Natural killer cell (primary cell): ENCODE measurements at regions not wholly inside any gene's neighbourhood (a gene's known extent, or its start where the extent isn't known, plus 50 kb on each side); places are given as distances from the start of the nearest gene placed in this dataset.

Source experiments
- ATAC-seq, 3 donors: fragments of 150-1000 bp in 2 of 3; fragments of 200-7000 bp in 1 of 3; cut with Tn5 transposase; 1 replicate in 1 of 3; 2 replicates in 2 of 3; pipeline ENCODE4 v1.10.0; 2021; ENCODE audit warnings: mild to moderate bottlenecking in 2 of 3, moderate library complexity in 2 of 3
- DNase-seq, 2 donors: peaks; one replicate each; pipeline versions ENCODE4 v3.0.0 to v3.0.0-alpha.2; 2013 to 2021; ENCODE audit warnings: mixed read lengths in 1 of 2
- H3K27ac ChIP-seq: one replicate; pipeline ENCODE4 v1.5.1; 2013; ENCODE audit warnings: mild to moderate bottlenecking, low read length
- H3K27me3 ChIP-seq: one replicate; pipeline ENCODE4 v1.6.1; 2013; ENCODE audit warnings: low read length; ENCODE audit not compliant: control insufficient read depth, insufficient read depth
- H3K36me3 ChIP-seq: one replicate; pipeline ENCODE4 v1.6.1; 2013; ENCODE audit warnings: low read length; ENCODE audit not compliant: control insufficient read depth, insufficient read depth
- H3K4me1 ChIP-seq: one replicate; pipeline ENCODE4 v1.6.1; 2013; ENCODE audit warnings: low read length; ENCODE audit not compliant: control insufficient read depth, insufficient read depth
- H3K4me3 ChIP-seq: one replicate; pipeline ENCODE4 v1.5.1; 2013; ENCODE audit warnings: low read length
- H3K9me3 ChIP-seq: one replicate; pipeline ENCODE4 v1.6.1; 2013; ENCODE audit warnings: low read length; ENCODE audit not compliant: control insufficient read depth, insufficient read depth
- H3K27ac Mint-ChIP-seq, 2 donors: one replicate each; pipeline ENCODE4 v1.8.0; 2022; ENCODE audit warnings: mild to moderate bottlenecking in 2 of 2, mixed read lengths in 2 of 2, moderate library complexity in 1 of 2
- H3K27me3 Mint-ChIP-seq, 2 donors: one replicate each; pipeline ENCODE4 v1.8.0; 2022; ENCODE audit warnings: low read depth in 2 of 2, mixed read lengths in 2 of 2
- H3K36me3 Mint-ChIP-seq: one replicate; pipeline ENCODE4 v1.8.0; 2022; ENCODE audit warnings: mixed read lengths
- H3K4me1 Mint-ChIP-seq, 2 donors: one replicate each; pipeline ENCODE4 v1.8.0; 2022; ENCODE audit warnings: mixed read lengths in 2 of 2
- H3K4me3 Mint-ChIP-seq: one replicate; pipeline ENCODE4 v1.8.0; 2022; ENCODE audit warnings: mild to moderate bottlenecking, moderate library complexity, mixed read lengths
- H3K9me3 Mint-ChIP-seq, 2 donors: one replicate each; pipeline ENCODE4 v1.8.0; 2022; ENCODE audit warnings: mixed read lengths in 2 of 2
- WGBS: methylation state at CpG from one replicate; pipeline ENCODE4 v1.1.7; 2013; ENCODE audit warnings: missing lambda C conversion rate; ENCODE audit not compliant: insufficient coverage; 5-methylcytosine and 5-hydroxymethylcytosine counted together
- intact Hi-C: fragments of 100-400 bp; cut with micrococcal nuclease; formaldehyde crosslinking; loops from one replicate; pipeline ENCODE4 v1.14.2; 2022
- TF ChIP-seq, protein P1 (sequence below): fragments of 200-600 bp; IDR thresholded peaks from one replicate; pipeline ENCODE4 v1.8.0; 2022; ENCODE audit warnings: antibody characterized with exemption

GRCh38 chr3:30313840-30314239, 292.6 kb upstream of the TGFBR2 start:
- Histone ChIP-seq H3K36me3 (no peaks in the 10 kb centered on the region), H3K9me3 (no peaks in the 10 kb centered on the region), H3K4me1 (no peaks in the 10 kb centered on the region), H3K4me3 (no peak overlapping the region), H3K27me3 (no peaks in the 10 kb centered on the region), H3K27ac (no peak overlapping the region)
- Mint-ChIP-seq H3K27ac (no peak overlapping the region), H3K4me3 (no peak overlapping the region), H3K36me3 (no peaks in the 10 kb centered on the region), H3K9me3 (no peaks in the 10 kb centered on the region), H3K4me1 (no peaks in the 10 kb centered on the region), H3K27me3 (no peaks in the 10 kb centered on the region)
- WGBS = 93% methylated on average over 2 of the region's 2 CpGs
- DNase-seq = no peak
- ATAC-seq = no peak
- TF ChIP-seq, protein P1, sequence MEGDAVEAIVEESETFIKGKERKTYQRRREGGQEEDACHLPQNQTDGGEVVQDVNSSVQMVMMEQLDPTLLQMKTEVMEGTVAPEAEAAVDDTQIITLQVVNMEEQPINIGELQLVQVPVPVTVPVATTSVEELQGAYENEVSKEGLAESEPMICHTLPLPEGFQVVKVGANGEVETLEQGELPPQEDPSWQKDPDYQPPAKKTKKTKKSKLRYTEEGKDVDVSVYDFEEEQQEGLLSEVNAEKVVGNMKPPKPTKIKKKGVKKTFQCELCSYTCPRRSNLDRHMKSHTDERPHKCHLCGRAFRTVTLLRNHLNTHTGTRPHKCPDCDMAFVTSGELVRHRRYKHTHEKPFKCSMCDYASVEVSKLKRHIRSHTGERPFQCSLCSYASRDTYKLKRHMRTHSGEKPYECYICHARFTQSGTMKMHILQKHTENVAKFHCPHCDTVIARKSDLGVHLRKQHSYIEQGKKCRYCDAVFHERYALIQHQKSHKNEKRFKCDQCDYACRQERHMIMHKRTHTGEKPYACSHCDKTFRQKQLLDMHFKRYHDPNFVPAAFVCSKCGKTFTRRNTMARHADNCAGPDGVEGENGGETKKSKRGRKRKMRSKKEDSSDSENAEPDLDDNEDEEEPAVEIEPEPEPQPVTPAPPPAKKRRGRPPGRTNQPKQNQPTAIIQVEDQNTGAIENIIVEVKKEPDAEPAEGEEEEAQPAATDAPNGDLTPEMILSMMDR = no peak
- intact Hi-C loops = no loop called here

GRCh38 chr3:30314757-30315325, 291.6 kb upstream of the TGFBR2 start:
- Histone ChIP-seq H3K27ac (no peak overlapping the region), H3K4me3 (no peak overlapping the region), H3K4me1 (no peaks in the 10 kb centered on the region), H3K36me3 (no peaks in the 10 kb centered on the region), H3K27me3 (no peaks in the 10 kb centered on the region), H3K9me3 (no peaks in the 10 kb centered on the region)
- WGBS = 98% methylated on average over 2 of the region's 3 CpGs
- Mint-ChIP-seq H3K4me1 (peaks cover 5% of the 10 kb centered on the region in 2 donors), H3K36me3 (no peaks in the 10 kb centered on the region), H3K27ac (no peak overlapping the region), H3K9me3 (no peaks in the 10 kb centered on the region), H3K27me3 (no peaks in the 10 kb centered on the region), H3K4me3 (no peak overlapping the region)
- TF ChIP-seq, protein P1 = no peak
- ATAC-seq (no peak), DNase-seq (no peak)
- intact Hi-C loops = no loop called here

DNA sequence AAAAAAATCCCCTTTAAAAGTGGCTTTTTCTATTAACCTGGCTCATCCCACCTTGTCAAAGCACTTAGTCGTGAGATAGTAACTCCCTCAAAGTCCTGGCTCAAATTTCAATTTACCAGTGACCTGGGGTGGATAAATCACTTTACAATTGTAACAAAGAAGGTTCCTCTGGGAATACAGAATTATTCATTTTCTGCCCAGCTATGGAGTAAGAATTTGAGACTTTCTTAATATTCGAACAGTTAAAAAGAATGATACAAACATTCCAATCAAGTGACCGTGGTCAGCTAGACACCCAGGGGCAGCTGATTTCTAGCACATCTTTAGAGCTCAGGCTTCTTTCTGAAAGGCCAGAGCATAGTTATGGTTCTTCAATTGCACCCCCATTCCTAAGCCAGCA, 291.0 kb upstream of the TGFBR2 start:
- Histone ChIP-seq H3K9me3 (no peaks in the 10 kb centered on the region), H3K36me3 (no peaks in the 10 kb centered on the region), H3K27me3 (no peaks in the 10 kb centered on the region), H3K4me1 (no peaks in the 10 kb centered on the region), H3K4me3 (no peak overlapping the region), H3K27ac (no peak overlapping the region)
- Mint-ChIP-seq H3K4me1 (peaks cover 10 to 11% of the 10 kb centered on the region in 2 donors), H3K27me3 (no peaks in the 10 kb centered on the region), H3K27ac (no peak overlapping the region), H3K4me3 (no peak overlapping the region), H3K36me3 (no peaks in the 10 kb centered on the region), H3K9me3 (no peaks in the 10 kb centered on the region)
- intact Hi-C loops = no loop called here
- DNase-seq (no peak), ATAC-seq (no peak)
- 97% methylated on average over 2 of the region's 3 CpGs for WGBS
- TF ChIP-seq, protein P1 = no peak

DNA sequence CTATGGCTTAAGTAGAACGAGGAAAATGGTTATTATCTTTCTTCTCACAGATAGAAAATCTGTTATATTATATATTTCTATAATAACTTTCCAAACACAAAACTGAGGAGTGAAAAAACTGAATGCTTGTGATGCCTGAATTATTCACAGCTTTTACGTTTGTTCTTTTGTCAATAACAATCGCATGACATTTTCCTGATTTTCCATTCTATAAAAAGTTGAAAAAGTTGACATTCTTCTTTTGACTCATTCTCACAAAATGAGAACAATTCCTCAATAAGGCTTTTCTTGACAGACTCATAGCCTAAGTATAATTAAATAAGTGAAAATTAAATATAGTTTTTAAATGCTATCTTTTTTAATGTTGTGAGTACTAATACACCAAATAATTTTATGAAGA, 288.8 kb upstream of the TGFBR2 start:
- H3K27ac Mint-ChIP-seq = no peak overlapping the region
- intact Hi-C loops = no loop called here
- Histone ChIP-seq H3K4me1 (no peaks in the 10 kb centered on the region), H3K9me3 (no peaks in the 10 kb centered on the region), H3K27me3 (no peaks in the 10 kb centered on the region), H3K4me3 (no peak overlapping the region), H3K27ac (no peak overlapping the region), H3K36me3 (no peaks in the 10 kb centered on the region)
- ATAC-seq (no peak), DNase-seq (no peak)
- WGBS = 100% methylated on average over 2 of the region's 3 CpGs
- H3K36me3 Mint-ChIP-seq = no peaks in the 10 kb centered on the region
- TF ChIP-seq, protein P1 = no peak
- no peak overlapping the region for H3K4me3 Mint-ChIP-seq
- H3K4me1 Mint-ChIP-seq = peaks cover 10 to 12% of the 10 kb centered on the region in 2 donors
- H3K9me3 Mint-ChIP-seq = no peaks in the 10 kb centered on the region
- no peaks in the 10 kb centered on the region for H3K27me3 Mint-ChIP-seq
